HG03066 (cell line): ENCODE measurements at regions not wholly inside any gene's neighbourhood (a gene's known extent, or its start where the extent isn't known, plus 50 kb on each side); places are given as distances from the start of the nearest gene placed in this dataset.

Source experiments
- ATAC-seq: cut with Tn5 transposase; IDR thresholded peaks from one replicate; pipeline ENCODE4 v1.9.1; 2021; ENCODE audit warnings: low read depth; ENCODE audit not compliant: unreplicated experiment

DNA sequence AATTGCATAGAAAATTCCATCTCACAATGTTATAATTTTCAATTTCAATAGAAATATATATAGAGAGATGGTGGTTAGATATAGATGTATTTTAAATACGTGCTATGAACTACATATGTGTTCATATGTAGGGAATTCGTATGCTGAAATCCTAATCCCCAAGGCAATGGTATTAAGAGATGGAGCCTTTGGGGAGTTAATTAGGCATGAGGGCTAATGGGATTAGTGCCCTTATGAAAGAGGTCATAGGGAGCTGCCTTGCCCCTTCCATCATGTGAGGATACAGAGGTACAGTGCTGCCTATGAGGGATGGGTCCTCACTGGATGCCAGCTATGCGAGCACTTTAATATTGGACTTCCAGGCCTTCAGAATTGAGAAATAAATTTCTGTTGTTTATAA, 79.6 kb upstream of the CCDC54 start:
- ATAC-seq = no peak

DNA sequence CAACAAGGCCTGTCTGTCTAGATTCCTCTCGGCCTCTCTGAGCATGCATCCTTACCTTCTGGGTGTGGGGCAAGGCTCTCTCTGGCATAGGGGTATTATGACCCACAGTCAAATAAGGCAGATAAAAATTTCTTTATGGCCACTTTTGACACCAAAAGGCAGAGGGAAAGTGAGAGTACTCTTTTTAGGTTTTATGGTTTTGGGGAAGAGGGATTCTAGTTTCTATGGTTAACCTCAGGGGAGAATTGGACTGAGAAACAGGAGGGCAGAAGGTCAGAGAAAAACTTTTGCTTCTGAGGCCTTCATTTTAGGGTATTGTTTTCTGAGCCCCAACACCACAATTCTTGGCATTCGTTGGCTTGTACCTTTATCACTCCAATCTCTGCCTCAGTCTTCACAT, 70.0 kb upstream of the CCDC54 start:
- ATAC-seq = no peak

DNA sequence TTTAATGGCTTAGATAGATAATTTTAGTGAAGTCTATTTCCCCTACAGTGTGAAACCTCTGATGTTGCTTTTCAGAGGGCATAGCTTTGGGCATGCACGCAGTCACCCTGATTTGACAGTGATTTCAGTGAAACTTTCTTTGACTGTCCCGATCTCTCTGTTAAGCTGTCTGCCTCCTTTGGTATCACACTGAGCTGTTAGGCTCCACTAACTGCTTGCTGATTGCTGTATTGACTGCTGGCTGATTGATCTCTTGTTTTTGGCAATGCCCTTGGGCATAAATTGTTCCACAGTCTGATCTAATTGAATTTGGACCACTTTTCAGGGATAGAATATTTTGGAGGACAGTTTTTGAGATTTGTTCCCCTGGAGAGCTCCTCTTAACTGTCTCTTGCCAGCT, 68.5 kb upstream of the CCDC54 start:
- no peak for ATAC-seq

DNA sequence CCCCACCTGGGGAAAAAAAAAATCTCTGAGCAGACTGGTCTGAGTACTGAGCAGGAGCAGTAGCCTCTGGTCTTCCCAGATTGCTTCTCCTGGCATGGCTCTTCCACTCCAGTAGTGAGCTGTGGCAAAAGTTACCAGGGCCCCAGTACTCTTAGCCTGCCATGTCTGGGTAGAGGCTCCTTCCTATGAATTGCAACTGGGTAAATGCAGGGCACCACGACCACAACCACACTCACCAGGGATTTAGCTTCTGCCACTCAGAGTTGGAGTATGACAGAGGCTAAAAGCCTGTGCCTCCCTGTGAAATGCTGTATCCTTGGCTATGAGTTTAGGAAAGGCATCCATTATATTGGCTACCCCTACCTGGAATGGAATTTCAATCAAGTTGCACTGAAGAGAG, 67.9 kb upstream of the CCDC54 start:
- ATAC-seq = no peak

DNA sequence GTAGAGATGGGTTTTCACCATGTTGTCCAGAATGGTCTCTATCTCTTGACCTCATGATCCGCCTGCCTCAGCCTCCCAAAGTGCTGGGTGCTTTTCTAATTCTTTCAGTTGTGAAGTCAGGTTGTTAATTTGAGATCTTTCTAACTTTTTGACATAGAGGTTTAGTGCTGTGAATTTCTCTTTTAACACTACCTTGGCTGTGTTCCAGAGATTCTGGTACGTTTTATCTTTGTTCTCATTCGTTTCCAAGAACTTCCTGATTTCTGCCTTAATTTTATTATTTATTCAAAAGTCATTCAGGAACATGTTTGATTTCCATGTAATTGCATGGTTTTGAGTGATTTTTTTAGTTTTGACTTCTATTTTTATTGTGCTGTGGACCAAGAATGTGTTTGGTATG, 63.5 kb upstream of the CCDC54 start:
- no peak for ATAC-seq

DNA sequence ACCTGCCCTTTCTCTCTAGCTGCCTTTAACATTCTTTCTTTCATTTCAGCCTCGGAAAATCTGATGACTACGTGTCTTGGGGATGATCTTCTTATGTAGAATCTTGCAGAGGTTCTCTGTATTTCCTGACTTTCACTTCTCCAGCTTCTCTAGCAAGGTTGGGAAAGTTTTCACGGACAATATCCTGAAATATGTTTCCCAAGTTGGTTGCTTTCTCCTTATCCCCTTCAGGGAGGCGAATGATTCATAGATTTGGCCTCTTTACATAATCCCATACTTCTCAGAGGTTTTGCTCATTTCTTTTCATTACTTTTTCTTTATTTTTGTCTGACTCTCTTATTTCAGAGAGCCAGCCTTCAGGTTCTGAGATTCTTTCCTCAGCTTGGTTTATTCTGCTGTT, 62.1 kb upstream of the CCDC54 start:
- no peak for ATAC-seq

DNA sequence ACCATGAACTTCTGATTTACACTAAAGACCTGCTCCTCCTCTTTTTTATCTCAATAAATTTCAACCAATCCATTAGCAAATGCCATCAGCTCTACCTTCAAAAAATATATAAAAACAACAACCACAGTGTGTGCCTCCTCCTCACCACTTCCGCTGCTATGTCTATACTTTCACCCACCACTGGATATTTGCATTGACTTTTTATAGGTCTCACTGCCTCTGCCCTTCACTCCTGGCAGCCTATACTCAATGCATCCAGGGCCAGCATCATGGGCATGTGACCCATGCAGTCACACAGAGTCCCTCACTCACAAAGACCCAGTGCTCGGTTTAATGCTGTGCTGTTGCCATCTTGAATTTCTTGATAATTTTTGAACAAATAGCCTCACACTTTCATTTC, 53.5 kb upstream of the CCDC54 start:
- ATAC-seq = no peak

DNA sequence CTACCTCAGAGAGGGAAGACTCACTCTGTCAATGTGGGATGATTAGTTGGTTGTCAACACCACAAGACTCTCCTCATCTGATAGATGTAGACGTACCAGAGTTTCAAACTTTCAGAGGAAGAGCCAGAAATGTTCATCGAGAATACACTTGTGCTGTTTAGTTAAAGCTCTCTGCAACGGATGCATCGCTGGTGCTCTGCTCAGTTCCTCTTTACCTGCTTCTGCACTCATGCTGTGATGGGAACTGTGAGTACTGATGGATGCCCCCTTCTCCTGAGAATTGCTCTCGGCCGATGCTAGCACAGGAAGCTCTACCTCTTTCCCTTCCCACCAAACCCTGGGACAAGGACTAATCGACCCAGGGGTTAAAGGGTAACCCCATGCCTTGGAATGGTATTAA, 51.8 kb upstream of the CCDC54 start:
- ATAC-seq = no peak
